Esophagus muscularis mucosa (tissue), 4 donors: ENCODE measurements at regions not wholly inside any gene's neighbourhood (a gene's known extent, or its start where the extent isn't known, plus 50 kb on each side); places are given as distances from the start of the nearest gene placed in this dataset.

ENCODE experiments used
- CTCF ChIP-seq, 3 experiments: fragments of 200-600 bp in 2 of 3; fragments of 450-650 bp in 1 of 3; sonication (generic) in 2 of 3; IDR thresholded peaks; one replicate each; pipeline ENCODE4 v1.5.1; 2017 to 2019; ENCODE audit warnings: antibody characterized with exemption in 3 of 3, mild to moderate bottlenecking in 2 of 3, moderate library complexity in 1 of 3
- EP300 ChIP-seq: sonication (generic); formaldehyde crosslinking; IDR thresholded peaks from one replicate; pipeline ENCODE4 v1.6.1; 2017; ENCODE audit warnings: antibody characterized with exemption
- POLR2A ChIP-seq: fragments of 450-650 bp; IDR thresholded peaks from one replicate; pipeline ENCODE4 v1.6.1; 2017; ENCODE audit warnings: antibody characterized with exemption, moderate library complexity, mild to moderate bottlenecking, low read depth

GRCh38 chr6:86154852-86155251 lies 512.2 kb upstream of the SYNCRIP start:
- TF ChIP-seq CTCF (IDR thresholded peaks at IDR 0.05) (no peak), POLR2A (no peak), EP300 (no peak)
